ENCODE measurements at regions not wholly inside any gene's neighbourhood (a gene's known extent, or its start where the extent isn't known, plus 50 kb on each side); places are given as distances from the start of the nearest gene placed in this dataset.

DNA sequence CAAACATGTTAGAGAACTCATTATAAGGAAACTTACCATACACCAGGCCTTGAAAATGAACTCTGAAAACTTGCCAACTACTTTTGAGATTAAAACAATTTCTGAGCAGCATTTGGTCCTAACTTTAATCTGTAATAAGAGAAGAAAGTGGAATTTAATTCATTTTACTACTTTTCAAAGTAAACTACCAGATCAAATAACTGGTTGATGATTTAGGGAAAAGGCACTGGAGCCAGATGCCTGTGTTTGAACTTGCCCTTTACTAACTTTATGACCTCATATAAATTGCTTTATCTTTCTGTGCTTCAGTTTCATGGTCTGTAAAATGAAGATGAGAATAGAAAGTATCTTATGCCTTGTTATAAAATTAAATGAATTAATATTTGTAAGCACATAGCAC lies 159.9 kb upstream of the PCDH18 start:
- no peak overlapping the region for H3K4me2 ChIP-seq (ENCODE audit: low read length)
- no peaks in the 10 kb centered on the region for H3K4me1 ChIP-seq (ENCODE audit: control insufficient read depth, insufficient read depth, low read length)
- no peaks in the 10 kb centered on the region for H3K36me3 ChIP-seq (ENCODE audit: insufficient read depth, low read length)
- no peaks in the 10 kb centered on the region for H3K27me3 ChIP-seq (ENCODE audit: control insufficient read depth, insufficient read depth, low read length)
- H3K9ac ChIP-seq (ENCODE audit: low read depth, low read length) = no peak overlapping the region
- H3K9me3 ChIP-seq (replicated peaks; ENCODE audit: low read length) = no peaks in the 10 kb centered on the region
- H3K4me3 ChIP-seq (ENCODE audit: low read length) = no peak overlapping the region

DNA sequence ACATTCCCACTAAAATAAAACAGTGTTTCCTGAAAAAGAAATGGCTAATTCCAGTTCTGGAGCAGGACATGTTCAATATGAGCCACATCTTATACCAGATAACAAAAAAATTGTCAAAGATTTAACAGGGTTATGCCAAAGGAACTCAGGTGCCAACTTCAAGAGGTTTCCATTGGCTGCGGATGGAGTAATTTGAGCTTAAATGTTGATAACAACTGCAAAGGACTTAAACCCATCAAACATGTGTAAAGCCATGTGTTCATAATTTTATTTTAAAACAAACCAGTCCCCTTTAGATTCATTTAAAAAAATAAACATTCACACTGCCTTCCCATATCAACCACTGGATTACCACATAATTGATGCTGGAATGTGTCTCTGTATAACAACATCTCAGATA lies 156.4 kb upstream of the PCDH18 start:
- Histone ChIP-seq H3K36me3 (ENCODE audit: insufficient read depth, low read length) (no peaks in the 10 kb centered on the region), H3K4me1 (ENCODE audit: control insufficient read depth, insufficient read depth, low read length) (no peaks in the 10 kb centered on the region), H3K27me3 (ENCODE audit: control insufficient read depth, insufficient read depth, low read length) (no peaks in the 10 kb centered on the region), H3K9me3 (replicated peaks; ENCODE audit: low read length) (no peaks in the 10 kb centered on the region), H3K4me3 (ENCODE audit: low read length) (no peak overlapping the region), H3K9ac (ENCODE audit: low read depth, low read length) (no peak overlapping the region), H3K4me2 (ENCODE audit: low read length) (no peak overlapping the region)

DNA sequence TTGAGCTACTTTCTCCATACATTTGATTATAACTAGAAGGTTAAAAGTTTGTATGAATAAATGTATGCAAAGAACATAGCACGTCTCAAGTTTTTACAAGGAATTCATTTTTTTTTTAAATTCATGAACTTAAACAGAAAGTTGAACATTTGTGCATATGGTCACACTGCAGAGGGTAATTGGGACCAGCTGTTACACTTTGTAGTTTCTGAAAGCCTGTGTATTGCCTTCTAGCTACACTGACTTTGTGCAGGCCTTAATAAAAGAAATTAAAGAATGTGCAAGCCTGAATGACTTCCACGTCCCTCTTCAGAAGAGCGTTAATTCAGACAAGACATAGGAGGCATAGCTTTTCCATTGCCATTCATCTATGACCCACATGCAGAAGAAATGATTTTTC lies 153.1 kb upstream of the PCDH18 start:
- no peaks in the 10 kb centered on the region for H3K27me3 ChIP-seq (ENCODE audit: control insufficient read depth, insufficient read depth, low read length)
- no peak overlapping the region for H3K4me2 ChIP-seq (ENCODE audit: low read length)
- no peaks in the 10 kb centered on the region for H3K9me3 ChIP-seq (replicated peaks; ENCODE audit: low read length)
- H3K4me3 ChIP-seq (ENCODE audit: low read length) = no peak overlapping the region
- H3K9ac ChIP-seq (ENCODE audit: low read depth, low read length) = no peak overlapping the region
- H3K4me1 ChIP-seq (ENCODE audit: control insufficient read depth, insufficient read depth, low read length) = no peaks in the 10 kb centered on the region
- H3K36me3 ChIP-seq (ENCODE audit: insufficient read depth, low read length) = no peaks in the 10 kb centered on the region

DNA sequence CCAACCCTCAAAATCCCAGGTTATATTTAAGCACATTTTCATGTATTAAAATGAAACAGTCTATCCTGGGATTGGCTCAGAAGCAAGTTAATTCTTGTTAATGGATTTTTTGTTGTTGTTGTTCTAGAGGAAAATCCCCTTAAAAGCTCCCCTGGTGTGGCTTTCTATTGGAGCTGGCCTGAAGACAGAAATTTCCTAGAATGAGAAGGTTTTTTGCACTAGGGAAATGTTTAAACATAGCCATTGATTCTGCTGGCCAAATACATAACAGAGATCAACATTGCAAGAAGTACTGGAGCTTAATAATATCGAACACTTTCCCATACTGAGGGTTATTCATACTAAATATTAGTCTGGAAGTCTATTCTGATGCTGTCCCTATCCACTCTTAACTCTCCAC lies 148.8 kb upstream of the PCDH18 start:
- no peak overlapping the region for H3K4me2 ChIP-seq (ENCODE audit: low read length)
- no peaks in the 10 kb centered on the region for H3K36me3 ChIP-seq (ENCODE audit: insufficient read depth, low read length)
- H3K9me3 ChIP-seq (replicated peaks; ENCODE audit: low read length) = no peaks in the 10 kb centered on the region
- peaks cover 18% of the 10 kb centered on the region for H3K4me1 ChIP-seq (ENCODE audit: control insufficient read depth, insufficient read depth, low read length)
- no peaks in the 10 kb centered on the region for H3K27me3 ChIP-seq (ENCODE audit: control insufficient read depth, insufficient read depth, low read length)
- no peak overlapping the region for H3K9ac ChIP-seq (ENCODE audit: low read depth, low read length)
- H3K4me3 ChIP-seq (ENCODE audit: low read length) = no peak overlapping the region

DNA sequence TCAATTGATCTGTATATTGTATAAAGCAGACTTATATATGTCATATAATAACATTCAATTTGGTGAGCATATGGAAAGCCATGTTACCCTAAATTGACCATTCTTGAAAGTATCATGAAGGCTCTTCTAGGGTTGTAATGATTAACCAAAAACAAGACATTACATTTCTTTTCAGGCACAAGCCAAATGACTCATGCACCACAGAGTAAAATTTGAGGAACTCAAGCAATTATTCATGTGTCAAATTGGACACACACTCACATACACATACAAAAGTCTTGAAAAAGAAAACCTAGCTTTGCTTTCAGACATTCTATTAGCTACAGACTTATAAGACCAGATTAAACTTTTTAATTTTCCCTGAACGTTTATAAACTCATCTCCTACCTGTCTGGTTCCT lies 146.5 kb upstream of the PCDH18 start:
- Histone ChIP-seq H3K36me3 (ENCODE audit: insufficient read depth, low read length) (no peaks in the 10 kb centered on the region), H3K4me2 (ENCODE audit: low read length) (no peak overlapping the region), H3K9ac (ENCODE audit: low read depth, low read length) (no peak overlapping the region), H3K9me3 (replicated peaks; ENCODE audit: low read length) (no peaks in the 10 kb centered on the region), H3K4me3 (ENCODE audit: low read length) (no peak overlapping the region), H3K4me1 (ENCODE audit: control insufficient read depth, insufficient read depth, low read length) (peaks cover 23% of the 10 kb centered on the region), H3K27me3 (ENCODE audit: control insufficient read depth, insufficient read depth, low read length) (no peaks in the 10 kb centered on the region)

DNA sequence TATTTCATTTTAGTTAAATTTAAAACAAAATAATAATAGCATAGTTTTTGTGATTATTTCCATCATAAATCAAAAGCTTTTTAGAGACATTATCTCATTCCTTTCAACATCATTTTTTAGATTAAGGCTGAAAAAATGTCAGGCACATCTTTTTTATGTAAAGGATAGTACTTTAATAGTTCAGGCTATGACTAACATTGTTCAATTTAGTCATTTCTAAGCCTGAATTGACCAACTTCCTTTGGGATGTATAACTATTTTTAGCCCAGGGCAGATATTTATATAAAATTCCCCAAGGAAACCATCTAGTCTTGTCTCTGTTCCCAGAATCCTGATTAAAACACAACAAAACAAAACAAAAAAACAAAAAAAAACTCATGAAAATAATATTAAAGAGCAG lies 145.6 kb upstream of the PCDH18 start:
- H3K4me1 ChIP-seq (ENCODE audit: control insufficient read depth, insufficient read depth, low read length) = peaks cover 30% of the 10 kb centered on the region
- H3K27me3 ChIP-seq (ENCODE audit: control insufficient read depth, insufficient read depth, low read length) = no peaks in the 10 kb centered on the region
- H3K9me3 ChIP-seq (replicated peaks; ENCODE audit: low read length) = no peaks in the 10 kb centered on the region
- peak overlapping the region; percentile 54 for H3K9ac ChIP-seq (ENCODE audit: low read depth, low read length)
- no peaks in the 10 kb centered on the region for H3K36me3 ChIP-seq (ENCODE audit: insufficient read depth, low read length)
- H3K4me2 ChIP-seq (ENCODE audit: low read length) = peak overlapping the region; percentile 18
- H3K4me3 ChIP-seq (ENCODE audit: low read length) = no peak overlapping the region

DNA sequence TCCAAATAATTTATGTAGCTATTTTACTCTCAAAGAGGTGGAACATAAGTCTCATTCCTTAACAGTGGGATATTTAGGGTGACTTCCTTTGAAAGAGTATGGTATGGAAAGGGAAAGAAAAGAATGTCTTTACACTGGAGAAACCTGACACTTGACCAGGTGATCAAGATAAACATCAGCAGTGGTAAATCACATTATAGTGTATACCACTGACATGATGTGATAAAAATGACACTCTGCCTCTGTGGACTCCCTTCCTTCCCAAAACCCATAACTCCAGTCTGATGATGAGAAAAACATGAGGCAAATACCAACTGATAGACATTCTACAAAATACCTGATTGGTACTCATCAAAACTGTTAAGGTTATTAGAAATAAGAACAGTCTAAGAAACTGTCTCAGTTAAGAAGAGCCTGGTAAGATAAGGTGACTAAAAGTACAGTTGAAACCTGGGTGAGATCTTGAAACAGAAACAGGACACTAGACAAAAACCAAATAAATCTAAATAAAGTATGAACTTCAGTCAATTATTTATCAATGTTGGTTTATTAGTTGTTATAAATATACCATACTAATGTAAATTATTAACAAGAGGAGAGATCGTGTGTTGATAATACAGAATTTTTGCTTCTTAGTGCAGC lies 144.2 kb upstream of the PCDH18 start:
- Histone ChIP-seq H3K36me3 (ENCODE audit: insufficient read depth, low read length) (no peaks in the 10 kb centered on the region), H3K4me1 (ENCODE audit: control insufficient read depth, insufficient read depth, low read length) (peaks cover 30% of the 10 kb centered on the region)

DNA sequence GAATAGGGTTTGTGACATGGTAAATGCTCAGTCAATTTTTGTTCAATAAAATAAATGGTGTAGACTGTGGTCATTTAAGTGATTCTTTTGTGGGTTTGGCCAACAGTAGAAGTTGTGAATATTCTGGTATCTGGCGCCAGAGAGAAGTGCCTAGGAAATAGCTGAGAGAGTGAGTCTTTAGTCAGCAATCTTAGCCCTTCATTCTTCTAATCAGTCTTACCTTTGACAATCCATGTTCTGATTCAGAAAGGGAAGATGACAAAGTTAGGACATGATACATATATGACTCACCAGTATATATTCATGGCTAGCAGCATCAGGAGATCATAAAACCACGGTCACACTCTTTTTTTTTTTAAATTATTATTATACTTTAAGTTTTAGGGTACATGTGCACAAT lies 141.8 kb upstream of the PCDH18 start:
- no peak overlapping the region for H3K9ac ChIP-seq (ENCODE audit: low read depth, low read length)
- no peaks in the 10 kb centered on the region for H3K27me3 ChIP-seq (ENCODE audit: control insufficient read depth, insufficient read depth, low read length)
- no peaks in the 10 kb centered on the region for H3K36me3 ChIP-seq (ENCODE audit: insufficient read depth, low read length)
- no peak overlapping the region for H3K4me2 ChIP-seq (ENCODE audit: low read length)
- peaks cover 30% of the 10 kb centered on the region for H3K4me1 ChIP-seq (ENCODE audit: control insufficient read depth, insufficient read depth, low read length)
- H3K4me3 ChIP-seq (ENCODE audit: low read length) = no peak overlapping the region
- no peaks in the 10 kb centered on the region for H3K9me3 ChIP-seq (replicated peaks; ENCODE audit: low read length)

More for the DNA sequence above, 144.2 kb upstream of the PCDH18 start:
- H3K9me3 ChIP-seq (replicated peaks; ENCODE audit: low read length) = no peaks in the 10 kb centered on the region
- no peak overlapping the region for H3K4me3 ChIP-seq (ENCODE audit: low read length)
- H3K27me3 ChIP-seq (ENCODE audit: control insufficient read depth, insufficient read depth, low read length) = no peaks in the 10 kb centered on the region
- H3K4me2 ChIP-seq (ENCODE audit: low read length) = no peak overlapping the region
- no peak overlapping the region for H3K9ac ChIP-seq (ENCODE audit: low read depth, low read length)

DNA sequence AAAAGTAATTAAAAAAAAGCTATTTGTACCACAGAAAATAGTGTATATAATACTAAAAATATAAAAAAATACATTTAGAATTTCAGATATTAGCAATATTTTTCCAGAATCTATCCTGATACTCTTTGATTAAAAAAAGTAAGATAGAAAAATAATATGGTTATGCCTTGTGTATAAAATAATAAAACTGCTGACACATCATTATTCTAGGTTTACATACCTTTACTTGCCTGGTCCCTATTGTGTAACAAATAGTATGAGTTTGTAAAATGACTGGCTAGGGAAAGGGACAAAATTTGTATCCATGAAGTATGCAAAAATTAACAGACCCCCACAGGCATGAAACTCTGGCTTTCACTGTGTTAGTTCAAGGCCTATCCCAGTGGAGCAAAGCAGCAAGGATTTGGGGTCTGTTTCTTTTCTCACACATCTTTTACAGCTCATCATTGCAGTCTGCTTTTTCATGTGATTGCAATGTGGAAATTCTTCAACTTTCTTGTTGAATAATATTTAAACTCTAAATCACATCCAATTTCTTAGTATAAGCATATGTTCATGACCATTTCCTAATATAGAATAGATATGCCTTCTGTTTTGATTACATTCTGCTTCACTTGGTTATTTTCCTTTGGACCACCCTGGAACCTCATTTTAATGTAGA lies 136.7 kb upstream of the PCDH18 start:
- Histone ChIP-seq H3K4me1 (ENCODE audit: control insufficient read depth, insufficient read depth, low read length) (peaks cover 20% of the 10 kb centered on the region), H3K9ac (ENCODE audit: low read depth, low read length) (no peak overlapping the region), H3K36me3 (ENCODE audit: insufficient read depth, low read length) (no peaks in the 10 kb centered on the region), H3K4me3 (ENCODE audit: low read length) (no peak overlapping the region), H3K9me3 (replicated peaks; ENCODE audit: low read length) (no peaks in the 10 kb centered on the region), H3K4me2 (ENCODE audit: low read length) (no peak overlapping the region), H3K27me3 (ENCODE audit: control insufficient read depth, insufficient read depth, low read length) (no peaks in the 10 kb centered on the region)

DNA sequence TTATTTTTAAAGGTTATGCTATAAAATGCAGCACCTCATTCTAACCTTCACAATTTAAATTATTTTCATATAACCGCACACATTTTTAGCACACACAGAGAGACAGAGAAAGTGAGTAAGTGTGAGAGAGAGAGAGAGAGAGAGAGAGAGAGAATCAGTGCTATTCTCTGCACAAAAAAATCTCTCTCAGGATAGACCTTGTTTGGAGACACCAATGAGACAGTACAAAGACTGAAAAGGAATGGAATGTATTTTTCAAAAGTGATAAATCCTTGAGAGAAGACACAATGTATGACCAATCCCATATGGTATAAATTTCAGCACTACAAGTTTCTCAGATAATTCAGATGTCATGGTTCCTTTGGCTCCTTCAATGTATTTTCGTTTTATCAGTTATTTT lies 132.1 kb upstream of the PCDH18 start:
- Histone ChIP-seq H3K4me3 (ENCODE audit: low read length) (peak overlapping the region; percentile 15), H3K36me3 (ENCODE audit: insufficient read depth, low read length) (no peaks in the 10 kb centered on the region), H3K9ac (ENCODE audit: low read depth, low read length) (peak overlapping the region; percentile 54)

DNA sequence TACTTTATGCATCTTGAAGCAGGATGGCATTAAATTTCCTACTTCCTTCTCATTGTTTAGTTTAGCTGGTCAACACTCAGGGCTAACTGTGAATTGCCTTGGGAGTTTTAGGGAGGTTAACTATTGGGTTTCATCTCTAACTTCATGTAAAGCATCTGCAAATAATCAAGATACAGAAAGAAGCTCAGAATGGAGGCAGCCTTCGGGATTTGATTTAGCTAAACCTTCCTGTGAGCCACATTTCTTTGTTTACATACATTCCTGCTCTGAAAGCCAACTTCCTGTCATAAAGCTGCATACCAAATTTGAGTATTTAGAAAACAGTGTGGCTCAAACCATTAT lies 131.7 kb upstream of the PCDH18 start:
- Histone ChIP-seq H3K27me3 (ENCODE audit: control insufficient read depth, insufficient read depth, low read length) (no peaks in the 10 kb centered on the region), H3K4me3 (ENCODE audit: low read length) (peak overlapping the region; percentile 28), H3K4me1 (ENCODE audit: control insufficient read depth, insufficient read depth, low read length) (peaks cover 38% of the 10 kb centered on the region), H3K36me3 (ENCODE audit: insufficient read depth, low read length) (no peaks in the 10 kb centered on the region), H3K4me2 (ENCODE audit: low read length) (peak overlapping the region; percentile 64), H3K9me3 (replicated peaks; ENCODE audit: low read length) (no peaks in the 10 kb centered on the region), H3K9ac (ENCODE audit: low read depth, low read length) (peak overlapping the region; percentile 54)

More for the DNA sequence above, 132.1 kb upstream of the PCDH18 start:
- Histone ChIP-seq H3K27me3 (ENCODE audit: control insufficient read depth, insufficient read depth, low read length) (no peaks in the 10 kb centered on the region), H3K9me3 (replicated peaks; ENCODE audit: low read length) (no peaks in the 10 kb centered on the region), H3K4me1 (ENCODE audit: control insufficient read depth, insufficient read depth, low read length) (peaks cover 34% of the 10 kb centered on the region), H3K4me2 (ENCODE audit: low read length) (peak overlapping the region; percentile 64)
